ACHN (cell line): ENCODE measurements at regions not wholly inside any gene's neighbourhood (a gene's known extent, or its start where the extent isn't known, plus 50 kb on each side); places are given as distances from the start of the nearest gene placed in this dataset.

ENCODE experiments used
- DNase-seq: peaks from one replicate; pipeline ENCODE4 v3.0.0-alpha.2; 2015
- in situ Hi-C: cut with HindIII; loops from 2 replicates; pipeline ENCODE4 v1.10.0; 2017; ENCODE audit warnings: low sequenced_read_pairs, low pct_ligation_motif_present, low pct_unique_long_range_greater_than_20kb

DNA sequence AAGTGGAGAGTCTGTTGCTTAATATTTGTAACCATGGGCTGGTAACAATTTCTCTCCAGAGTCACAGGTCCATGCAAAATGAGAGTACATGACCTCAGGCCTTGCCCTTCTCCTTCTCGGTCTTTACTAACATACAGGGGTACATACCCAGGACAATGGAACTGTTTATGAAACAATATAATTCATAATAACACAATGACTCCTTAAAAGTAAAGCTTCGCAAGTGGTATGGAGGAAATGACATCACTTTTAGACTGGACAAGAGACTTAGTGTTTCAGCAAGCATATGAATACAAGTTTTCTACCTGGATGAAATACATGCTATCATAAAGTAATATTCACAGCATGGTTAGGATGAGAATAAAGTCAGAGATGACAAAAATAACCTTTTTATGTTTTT is 386.6 kb downstream of the PLK2 start:
- in situ Hi-C loops = no loop called here
- no peak for DNase-seq

GRCh38 chr5:58072300-58072965 is 387.5 kb downstream of the PLK2 start:
- in situ Hi-C loops = no loop called here
- DNase-seq = no peak

DNA sequence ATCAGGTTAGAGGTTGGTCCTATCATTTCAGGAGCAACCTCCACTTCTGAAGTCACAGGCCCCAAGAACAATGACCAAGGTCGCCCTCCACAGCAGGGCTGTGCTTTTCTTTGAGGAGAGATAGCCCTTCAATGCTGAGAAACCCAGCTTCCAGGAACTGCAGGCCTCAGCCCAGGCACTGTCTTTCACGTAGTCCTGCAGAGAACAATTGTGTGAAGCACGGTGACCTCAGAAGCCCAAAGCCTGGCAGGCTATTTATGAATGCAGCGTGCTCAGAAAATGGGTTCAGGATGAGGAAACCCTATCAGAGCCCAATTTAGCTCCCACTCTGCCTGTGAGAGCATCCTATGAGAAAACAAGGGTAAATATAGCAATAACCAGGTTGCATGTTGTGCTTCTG is 388.3 kb downstream of the PLK2 start:
- no peak for DNase-seq
- in situ Hi-C loops = no loop called here

DNA sequence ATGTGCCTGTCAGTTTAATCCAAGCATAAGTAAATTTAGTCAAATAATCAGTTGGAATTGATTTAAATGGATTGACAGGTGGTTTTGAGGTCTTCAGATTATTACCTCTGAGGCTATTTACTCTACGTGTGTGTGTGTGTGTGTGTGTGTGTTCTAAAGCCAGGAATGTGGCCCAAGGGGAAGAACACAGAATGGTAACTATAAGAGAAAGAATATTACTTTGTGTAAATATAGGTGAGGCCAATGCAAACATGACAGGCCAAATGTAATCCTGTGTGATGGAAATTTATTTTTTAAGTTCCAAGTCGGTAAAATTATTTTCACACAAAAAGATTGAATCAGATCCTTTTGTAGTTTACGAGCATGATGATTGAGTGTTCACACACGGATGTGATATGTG is 390.0 kb downstream of the PLK2 start:
- in situ Hi-C loops = no loop called here
- DNase-seq = no peak

DNA sequence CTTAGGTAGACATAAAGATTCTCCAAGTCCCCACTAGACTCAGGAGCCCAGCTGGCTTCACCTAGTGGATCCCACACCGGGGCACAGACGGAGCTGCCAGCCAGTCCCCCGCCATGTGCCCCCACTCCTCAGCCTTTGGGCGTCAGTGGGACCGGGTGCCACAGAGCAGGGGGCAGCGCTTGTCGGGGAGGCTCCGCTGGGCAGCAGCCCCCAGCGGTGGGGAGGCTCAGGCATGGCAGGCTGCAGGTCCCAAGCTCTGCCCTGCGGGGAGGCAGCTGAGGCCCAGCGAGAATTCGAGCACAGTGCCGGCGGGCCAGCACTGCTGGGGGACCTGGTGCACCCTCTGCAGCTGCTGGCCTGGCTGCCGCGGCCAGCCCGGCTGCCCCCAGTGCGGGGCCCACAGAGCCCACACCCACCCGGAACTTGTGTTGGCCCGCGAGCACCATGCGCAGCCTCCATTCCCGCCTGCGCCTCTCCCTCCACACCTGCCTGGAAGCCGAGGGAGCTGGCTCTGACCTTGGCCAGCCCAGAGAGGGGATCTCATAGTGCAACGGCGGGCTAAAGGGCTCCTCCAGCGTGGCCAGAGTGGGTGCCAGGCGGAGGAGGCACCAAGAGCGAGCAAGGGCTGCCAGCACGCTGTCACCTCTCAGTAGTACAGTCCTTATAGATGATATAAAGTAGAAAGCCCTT is 390.7 kb downstream of the PLK2 start:
- DNase-seq = no peak
- in situ Hi-C loops = no loop called here

- in situ Hi-C loops = no loop called here
- no peak for DNase-seq
Measured at GRCh38 chr5:58066557-58066956, 393.3 kb downstream of the PLK2 start.

GRCh38 chr5:58066076-58066475 is 393.8 kb downstream of the PLK2 start:
- in situ Hi-C loops = no loop called here
- DNase-seq = no peak

DNA sequence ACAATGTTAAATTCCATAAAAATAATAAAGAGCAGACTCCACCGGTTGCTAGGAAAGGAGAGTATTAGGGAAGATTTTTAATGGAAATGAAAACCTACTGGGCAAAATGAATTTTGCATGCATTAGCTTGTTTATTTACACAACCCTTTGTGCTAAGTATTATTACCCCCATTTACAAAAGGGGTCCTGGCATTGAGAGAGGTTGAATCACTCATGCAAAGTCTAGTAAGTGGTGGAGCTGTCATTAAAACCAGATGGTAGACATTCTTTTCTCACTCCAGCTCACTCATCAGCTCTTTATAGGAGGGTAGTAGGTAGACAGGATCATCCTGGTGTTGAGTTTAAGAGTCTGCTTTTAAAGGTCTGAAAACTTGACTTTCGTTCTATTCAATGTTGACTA is 395.1 kb downstream of the PLK2 start:
- DNase-seq = no peak
- in situ Hi-C loops = no loop called here

- DNase-seq = no peak
- in situ Hi-C loops = no loop called here
Measured at GRCh38 chr5:58060996-58061395, 398.9 kb downstream of the PLK2 start.

DNA sequence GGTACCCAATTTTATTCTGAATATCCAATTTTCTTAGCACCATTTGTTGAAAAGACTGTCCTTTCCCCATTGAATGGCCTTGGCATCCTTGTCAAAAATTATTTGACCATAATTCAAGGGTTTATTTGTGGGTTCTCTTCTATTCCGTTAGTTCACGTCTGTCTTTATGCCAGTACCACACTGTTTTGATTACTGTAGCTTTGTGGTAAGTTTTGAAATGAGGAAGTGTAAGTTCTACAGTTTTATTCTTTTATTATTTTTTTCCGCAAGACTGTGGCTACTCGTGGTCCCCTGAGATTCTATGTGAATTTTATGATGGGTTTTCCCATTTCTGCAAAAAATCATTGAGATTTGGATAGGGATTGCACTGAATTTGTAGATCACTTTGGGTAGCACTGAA is 402.6 kb downstream of the PLK2 start:
- in situ Hi-C loops = no loop called here

GRCh38 chr5:58056546-58056945 is 403.3 kb downstream of the PLK2 start:
- in situ Hi-C loops = no loop called here
- no peak for DNase-seq

More for the DNA sequence above, 402.6 kb downstream of the PLK2 start:
- DNase-seq = no peak

GRCh38 chr5:58054018-58054417 is 405.9 kb downstream of the PLK2 start:
- in situ Hi-C loops = no loop called here

DNA sequence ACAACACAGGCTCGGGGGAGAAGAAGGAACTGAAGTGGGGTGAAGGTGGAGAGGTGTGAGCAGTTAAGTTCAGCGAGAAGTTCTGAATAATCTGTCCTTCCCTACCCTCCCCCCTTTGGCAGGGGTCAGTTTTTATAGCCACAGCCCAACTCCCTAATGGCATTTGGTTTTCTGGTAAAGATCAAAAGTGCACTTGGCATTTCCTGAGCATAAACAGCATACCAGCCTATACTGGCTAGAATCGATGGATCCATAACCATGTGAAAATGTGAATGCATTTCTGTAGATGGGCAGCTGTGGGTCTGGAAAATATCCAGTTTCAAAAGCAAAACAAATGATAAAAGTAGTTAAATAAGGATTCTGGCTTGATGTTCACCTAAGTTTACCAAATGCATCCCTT is 410.9 kb downstream of the PLK2 start:
- in situ Hi-C loops = no loop called here
- DNase-seq = no peak

More at GRCh38 chr5:58054018-58054417, 405.9 kb downstream of the PLK2 start:
- DNase-seq = no peak

DNA sequence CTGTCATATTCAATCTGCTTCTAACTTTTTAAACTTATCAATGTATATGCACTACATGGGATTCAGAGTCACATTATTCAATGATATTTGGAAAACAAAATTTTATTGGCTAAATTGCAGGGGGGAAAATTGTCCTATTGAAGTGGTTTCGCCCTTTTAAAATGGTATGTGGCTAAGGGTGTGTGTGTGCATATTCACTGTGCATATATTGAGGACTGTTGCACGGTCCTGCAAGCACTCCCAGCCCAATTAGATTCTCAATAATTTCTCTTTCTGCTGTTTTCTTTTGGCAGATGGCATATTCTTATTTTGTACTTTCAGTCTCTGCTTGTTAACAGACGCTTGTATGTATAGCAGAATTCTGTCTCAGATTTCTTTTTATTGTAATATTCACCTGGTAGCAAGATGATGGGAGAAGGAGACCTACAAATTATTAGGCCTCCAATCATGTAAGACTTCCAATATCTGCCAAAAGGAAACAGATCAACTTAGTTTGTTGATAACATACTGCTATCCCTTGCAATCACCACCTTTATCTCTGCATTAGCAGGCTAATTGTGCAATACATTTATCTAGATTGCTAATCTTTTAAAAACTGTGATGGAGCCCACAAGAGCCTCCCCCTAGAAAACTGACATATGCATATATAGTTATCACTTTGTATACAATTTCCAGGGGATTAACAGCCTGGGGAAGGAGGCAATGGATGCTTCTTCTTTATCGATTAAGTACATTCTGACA is 411.5 kb downstream of the PLK2 start:
- in situ Hi-C loops = no loop called here
- DNase-seq = no peak

GRCh38 chr5:58046371-58046770 is 413.5 kb downstream of the PLK2 start:
- DNase-seq = no peak
- in situ Hi-C loops = no loop called here

- in situ Hi-C loops = no loop called here
- DNase-seq = no peak
Measured at GRCh38 chr5:58044166-58044565, 415.7 kb downstream of the PLK2 start.

DNA sequence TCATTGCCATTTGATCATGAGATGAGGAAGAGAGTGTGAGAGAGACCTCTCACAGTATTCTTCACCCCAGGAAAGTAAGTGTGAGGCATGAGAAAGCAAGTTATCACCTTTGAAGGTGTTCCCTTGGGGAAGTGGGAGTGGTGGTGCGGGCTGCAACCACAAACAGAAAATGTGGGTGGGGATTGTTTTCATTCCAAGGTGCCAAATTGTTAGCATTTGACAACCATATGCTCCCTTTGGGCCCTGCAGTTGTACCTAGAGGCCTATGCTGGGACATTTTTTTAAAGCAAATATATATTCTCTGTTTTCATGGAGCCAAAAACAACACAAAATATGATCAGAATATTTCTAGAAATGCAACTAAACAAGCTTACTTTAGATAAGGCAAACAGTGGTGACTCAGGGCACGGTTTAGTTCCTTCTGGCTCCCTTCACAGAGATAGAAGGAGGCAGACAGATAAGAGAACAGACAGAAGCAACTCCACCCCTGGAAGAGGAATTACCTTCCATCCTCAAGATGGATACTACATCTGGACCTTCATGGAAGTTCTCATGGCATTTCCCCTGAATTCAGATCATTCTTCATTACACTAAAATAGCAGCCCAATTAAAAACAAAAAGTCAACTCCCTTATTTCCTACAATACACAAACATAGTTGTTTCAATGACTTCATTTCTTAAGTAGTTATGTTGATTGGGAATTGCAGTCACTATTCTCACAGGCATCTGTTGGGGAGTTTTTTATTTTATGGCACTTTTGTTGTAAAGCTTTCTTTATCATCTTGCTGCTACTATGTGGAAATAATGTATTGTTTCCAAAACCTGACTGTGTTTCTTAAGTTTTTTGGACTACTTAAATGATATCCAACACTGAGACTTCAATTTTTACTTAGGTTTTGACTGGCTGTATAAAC is 416.6 kb downstream of the PLK2 start:
- in situ Hi-C loops = no loop called here
- no peak for DNase-seq

- in situ Hi-C loops = no loop called here
- DNase-seq = no peak
Measured at GRCh38 chr5:58041884-58042283, 418.0 kb downstream of the PLK2 start.

GRCh38 chr5:58040846-58041245 is 419.0 kb downstream of the PLK2 start:
- in situ Hi-C loops = no loop called here
- no peak for DNase-seq
